GM21367 (cell line): ENCODE measurements at regions not wholly inside any gene's neighbourhood (a gene's known extent, or its start where the extent isn't known, plus 50 kb on each side); places are given as distances from the start of the nearest gene placed in this dataset.
"Not testable (repeated sequence)": the region's sequence is repeated elsewhere in the genome, so short reads cannot be mapped to it uniquely, and the experiment has no call there.

Experiments
- ATAC-seq: cut with Tn5 transposase; IDR thresholded peaks from one replicate; pipeline ENCODE4 v1.9.1; 2021; ENCODE audit not compliant: unreplicated experiment

DNA sequence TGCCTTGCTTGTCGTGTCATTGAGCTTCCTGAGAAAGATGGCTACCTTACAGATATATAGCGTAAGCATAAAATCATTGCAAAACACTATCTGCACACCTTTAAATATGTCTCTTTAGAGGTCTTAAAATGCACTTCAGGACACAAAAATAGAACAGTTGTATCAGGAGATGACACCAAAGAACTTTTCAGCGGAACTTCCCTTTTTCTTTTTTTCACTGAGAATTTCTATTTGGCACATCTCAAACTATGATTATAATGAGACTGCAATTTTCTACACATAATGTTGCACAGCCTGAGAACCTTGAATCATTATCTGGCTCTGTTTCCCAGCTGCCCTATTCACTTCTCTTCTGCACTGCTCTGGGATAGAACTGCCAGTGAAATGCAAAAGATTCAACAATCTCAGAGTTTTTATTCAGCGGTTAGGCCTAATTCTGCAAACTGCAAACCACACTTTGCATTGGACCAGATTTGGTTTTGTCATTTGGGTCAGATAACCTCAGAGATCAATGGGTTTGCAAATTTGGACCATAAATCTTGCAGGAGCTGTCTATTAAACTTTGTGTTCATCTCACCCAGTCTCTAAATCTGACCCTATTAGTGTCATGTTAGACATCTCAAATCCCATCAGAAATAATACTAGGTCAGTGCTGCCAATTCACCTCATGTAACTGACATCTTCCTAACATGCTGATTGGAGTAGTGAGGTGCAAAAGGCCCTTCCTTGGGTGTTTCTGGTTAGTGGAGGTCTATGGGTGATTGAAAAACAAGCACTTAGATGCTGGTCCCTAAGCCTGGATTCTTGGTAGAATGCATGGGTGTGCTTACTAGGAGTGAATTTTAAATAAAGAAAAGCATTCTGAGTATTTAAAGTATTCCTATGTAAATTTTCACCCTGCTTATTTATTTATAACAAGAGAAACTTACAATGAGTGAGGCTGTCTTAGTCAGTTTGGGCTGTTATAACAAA lies 382.7 kb downstream of the UTRN start:
- ATAC-seq, result no peak

DNA sequence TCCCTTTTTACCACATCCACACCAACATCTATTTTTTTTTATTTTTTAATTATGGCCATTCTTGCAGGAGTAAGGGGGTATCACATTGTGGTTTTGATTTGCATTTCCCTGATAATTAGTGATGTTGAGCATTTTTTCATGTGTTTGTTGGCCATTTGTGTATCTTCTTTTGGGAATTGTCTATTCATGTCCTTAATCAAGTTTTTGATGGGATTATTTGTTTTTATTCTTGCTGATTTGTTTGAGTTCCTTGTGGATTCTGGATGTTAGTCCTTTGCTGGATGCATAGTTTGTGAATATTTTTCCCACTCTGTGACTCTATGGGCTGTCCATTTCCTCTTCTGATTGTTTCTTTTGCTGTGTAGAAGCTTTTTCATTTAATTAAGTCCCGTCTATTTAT lies 385.1 kb downstream of the UTRN start:
- not testable (repeated sequence) for ATAC-seq

DNA sequence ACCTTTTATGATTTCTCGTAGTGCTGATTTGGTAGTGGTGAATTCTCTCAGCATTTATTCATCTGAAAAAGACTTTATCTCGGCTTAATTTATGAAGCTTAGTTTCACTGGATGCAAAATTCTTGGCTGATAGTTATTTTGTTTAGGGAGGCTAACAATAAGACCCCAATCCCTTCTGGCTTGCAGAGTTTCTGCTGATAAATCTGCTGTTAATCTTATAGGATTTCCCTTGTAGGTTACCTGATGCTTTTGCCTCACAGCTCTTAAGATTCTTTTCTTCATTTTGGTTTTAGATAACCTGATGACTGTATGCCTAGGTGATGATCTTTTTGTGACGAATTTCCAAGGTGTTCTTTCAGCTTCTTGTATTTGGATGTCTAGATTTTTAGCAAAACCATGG lies 388.7 kb downstream of the UTRN start:
- no peak for ATAC-seq

DNA sequence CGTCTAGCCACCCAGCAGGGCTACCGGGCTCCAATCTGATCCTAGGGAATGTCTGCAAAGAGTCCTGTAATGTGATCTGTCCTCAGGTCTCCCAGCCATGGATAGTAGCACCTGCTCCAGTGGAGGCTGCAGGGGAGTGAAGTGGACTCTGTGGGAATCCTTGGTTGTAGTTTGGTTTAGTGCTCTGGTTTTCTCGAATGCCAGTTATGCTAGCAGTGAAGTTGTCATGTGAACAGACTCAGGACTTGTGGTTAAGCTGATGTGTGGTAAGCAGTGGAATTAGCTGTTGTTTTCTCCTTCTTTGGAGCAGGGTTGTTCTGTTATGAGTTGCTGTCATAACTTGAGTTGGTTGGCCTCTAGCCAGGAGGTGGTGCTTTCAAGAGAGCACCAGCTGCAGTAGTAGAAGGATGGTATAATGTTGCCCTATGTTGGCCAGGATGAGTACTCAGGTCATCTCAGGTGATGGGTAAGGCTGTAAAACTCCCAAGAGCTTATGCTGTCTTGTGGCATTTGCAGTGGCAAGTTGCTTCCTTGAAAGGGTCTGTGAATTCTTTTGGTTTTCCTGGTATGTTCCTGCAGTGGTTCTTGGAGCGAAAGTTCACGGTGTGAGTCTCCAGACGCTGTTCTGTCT lies 390.2 kb downstream of the UTRN start:
- ATAC-seq, result no peak

DNA sequence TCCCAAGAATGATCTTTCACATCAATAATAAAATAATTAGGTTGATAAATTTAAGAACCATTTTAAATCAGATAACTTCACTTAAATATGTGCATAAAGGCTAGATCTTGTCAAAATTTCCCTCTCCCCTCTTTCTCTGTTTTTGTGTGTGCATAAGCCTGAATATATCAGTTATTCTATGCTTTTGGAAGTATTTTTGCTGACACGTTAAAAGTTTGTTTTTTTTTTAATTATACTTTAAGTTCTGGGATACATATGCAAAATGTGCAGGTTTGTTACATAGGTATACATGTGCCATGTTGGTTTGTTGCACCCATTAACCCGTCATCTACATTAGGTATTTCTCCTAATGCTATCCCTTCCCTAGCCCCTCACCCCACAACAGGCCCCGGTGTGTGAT lies 391.2 kb downstream of the UTRN start:
- not testable (repeated sequence) for ATAC-seq

DNA sequence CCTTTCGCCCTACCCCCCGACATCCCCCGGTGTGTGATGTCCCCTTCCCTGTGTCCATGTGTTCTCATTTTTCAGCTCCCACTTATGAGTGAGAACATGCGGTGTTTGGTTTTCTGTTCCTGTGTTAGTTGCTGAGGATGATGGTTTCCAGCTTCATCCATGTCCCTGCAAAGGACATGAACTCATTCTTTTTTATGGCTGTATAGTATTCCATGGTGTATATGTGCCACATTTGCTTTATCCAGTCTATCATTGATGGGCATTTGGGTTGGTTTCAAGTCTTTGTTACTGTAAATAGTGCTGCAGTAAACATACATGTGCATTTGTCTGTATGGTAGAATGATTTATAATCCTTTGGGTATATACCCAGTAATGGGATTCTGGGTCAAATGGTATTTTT lies 392.1 kb downstream of the UTRN start:
- ATAC-seq, result not testable (repeated sequence)

DNA sequence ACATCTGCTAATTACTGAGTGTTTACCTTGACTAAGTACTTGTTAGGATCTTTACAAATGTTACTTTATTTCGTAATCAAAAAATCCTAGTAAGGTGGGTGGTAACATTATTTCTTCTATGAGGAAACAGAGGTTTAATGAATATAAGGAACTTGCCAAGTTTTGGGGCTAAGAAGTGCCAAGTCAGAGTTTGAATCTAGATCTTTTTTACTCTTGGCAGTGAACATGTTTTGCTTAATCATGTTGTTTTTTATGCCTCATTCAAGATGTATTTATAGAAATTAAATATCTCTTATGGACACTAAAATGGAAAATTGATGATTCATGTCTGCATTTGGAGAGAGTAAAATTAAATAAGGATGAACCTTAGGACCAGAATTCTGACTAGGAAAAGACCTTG lies 393.7 kb downstream of the UTRN start:
- no peak for ATAC-seq

DNA sequence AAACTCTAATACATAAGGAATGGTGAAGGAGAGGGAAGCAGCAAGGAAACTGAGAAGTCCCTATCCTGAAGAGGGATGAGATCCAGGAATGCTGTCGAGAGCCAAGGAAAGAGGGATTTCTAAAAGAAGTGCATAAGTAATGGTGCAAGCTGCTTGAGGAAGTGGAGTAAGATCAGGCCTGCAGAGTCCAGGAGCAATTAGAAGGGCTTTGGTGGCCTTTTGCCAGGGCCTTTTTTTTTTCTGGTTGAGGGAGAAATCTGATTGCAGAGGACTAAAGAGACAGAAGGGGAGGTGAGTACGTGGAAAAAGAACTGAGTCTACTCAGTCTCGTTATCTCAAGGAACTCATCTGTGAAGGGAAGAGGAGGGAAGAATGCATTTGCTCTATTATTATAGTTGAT lies 396.2 kb downstream of the UTRN start:
- no peak for ATAC-seq

DNA sequence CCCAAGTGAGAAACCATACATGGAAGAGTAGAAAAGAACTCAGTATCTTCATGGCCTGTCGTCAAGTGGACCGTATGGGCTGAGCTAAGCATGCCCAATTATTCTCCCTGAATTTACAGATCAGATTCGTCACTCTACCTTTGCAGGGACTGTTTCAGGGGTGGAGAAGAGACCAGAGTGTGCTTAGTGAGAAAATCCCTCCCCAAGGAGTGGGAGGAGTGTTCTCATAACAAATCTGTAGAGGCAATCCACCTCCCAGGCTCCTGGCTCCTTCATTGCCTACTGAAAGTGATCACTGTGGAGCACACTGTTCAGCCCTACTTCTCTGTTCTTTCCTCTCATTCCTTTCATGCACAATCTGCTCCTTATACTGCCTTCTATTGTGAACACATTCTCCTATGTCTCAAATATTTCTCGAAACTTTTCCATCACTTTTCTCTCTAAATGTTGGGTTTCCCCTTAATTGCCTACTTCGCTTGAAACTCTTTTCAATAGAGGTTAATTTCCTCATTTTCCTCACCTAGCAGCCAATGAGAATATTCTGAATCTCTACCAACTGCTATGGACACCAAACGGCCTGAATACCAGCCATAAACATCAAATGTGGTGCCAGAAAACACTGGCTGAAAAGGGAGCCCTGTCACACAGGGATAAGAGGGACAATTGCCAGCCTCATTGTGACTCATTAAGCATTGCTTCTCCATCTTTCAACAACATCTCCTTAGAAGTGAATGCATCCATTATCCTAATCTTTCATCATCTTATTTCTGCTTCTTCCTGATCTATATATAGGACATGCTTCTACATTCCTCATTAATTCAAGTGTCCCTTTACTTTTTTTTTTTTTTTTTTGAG lies 398.3 kb downstream of the UTRN start:
- ATAC-seq, result no peak

DNA sequence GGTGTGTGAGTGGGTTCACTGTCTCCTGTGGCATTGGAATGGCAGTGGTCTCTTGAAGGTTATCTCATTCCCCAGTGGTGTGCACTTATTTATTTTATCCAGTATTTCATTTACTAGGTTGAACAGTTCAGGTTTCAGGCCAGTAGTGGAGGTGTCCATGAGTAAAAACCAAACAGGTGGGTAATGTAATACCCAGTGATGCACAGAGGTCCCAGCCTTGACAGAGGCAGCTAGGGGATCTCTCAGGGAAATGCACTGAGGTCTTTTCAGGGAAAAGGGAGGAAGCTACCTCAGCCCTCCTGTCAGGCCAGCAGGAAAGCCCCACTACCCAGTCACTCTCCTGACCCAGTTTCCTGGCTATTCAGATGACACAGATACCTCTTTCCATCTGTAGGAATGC lies 403.6 kb downstream of the UTRN start:
- no peak for ATAC-seq

DNA sequence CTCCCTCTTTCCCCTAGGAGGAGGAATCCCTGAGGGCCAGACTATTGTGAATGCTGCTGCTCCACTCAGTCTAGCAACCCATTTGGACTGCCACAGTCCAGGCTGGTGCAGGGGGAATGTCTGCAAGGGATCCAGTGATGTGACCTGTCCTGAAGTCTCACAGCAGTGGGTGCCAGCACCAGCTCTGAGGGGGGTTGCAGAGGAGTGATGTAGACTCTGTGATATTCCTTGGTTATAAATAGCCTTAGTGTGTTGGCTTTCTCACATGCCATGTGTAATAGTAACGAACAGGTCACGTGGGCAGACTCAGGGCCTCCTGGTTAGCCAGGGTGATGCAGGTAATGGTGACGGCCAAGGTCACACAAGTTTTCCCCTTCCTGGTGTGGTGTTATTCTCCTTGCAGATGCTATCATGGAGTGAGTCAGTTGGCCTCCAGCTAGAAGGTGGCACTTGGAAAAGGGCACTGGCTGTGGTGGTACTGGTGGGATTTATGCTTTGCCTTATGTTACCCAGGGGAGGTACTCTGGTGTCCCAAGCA lies 404.4 kb downstream of the UTRN start:
- ATAC-seq, result no peak

DNA sequence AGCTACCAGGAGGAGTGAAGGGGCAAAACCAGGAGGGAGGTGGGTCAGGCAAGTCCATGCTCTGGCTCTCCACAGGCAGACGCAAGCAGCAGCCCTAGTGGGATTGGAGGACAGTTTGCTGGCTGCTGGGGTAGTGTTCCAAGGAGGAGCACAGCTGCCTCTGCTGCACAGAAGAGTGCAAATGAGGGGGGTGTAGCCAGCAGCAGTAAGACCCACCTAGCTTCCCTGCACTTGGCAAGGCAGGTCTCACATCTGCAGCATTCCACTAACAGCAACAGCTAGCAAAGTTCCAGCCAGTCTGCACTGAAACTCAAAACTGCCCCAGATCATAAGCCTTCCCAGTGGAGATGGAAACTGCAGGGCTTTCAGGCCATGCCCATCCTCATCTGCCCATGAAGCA lies 405.0 kb downstream of the UTRN start:
- no peak for ATAC-seq

DNA sequence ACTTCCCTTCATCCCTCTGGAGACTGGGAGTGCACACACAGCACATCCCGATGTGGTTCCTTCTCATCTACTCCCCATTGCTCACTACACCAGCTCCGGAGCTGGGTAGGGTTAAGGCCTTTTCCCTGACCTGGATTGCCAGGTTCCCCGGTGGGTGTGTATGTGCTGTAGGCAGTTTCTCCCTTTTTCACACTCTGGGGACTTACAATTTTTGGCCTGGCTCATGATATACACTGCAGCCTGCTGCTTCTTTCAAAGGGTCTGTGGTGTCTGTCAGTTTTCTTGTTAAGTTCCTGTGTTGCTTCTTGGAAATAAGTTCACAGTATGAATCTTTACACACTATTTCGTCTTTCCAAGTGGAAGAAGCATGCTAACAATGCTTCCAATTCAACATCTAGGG lies 405.5 kb downstream of the UTRN start:
- ATAC-seq, result no peak

DNA sequence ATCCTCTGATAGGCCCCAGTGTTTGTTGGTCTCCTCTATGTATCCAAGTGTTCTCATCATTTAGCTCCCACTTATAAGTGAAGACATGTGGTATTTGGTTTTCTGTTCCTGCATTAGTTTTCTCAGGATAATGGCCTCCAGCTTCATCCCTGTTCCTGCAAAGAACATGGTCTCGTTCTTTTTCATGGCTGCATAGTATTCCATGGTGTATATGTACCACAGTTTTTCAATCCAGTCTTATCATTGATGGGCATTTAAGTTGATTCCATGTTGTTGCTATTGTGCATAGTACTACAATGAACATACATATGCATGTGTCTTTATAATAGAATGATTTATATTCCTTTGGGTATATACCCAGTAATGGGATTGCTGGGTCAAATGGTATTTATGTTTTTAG lies 406.9 kb downstream of the UTRN start:
- not testable (repeated sequence) for ATAC-seq

DNA sequence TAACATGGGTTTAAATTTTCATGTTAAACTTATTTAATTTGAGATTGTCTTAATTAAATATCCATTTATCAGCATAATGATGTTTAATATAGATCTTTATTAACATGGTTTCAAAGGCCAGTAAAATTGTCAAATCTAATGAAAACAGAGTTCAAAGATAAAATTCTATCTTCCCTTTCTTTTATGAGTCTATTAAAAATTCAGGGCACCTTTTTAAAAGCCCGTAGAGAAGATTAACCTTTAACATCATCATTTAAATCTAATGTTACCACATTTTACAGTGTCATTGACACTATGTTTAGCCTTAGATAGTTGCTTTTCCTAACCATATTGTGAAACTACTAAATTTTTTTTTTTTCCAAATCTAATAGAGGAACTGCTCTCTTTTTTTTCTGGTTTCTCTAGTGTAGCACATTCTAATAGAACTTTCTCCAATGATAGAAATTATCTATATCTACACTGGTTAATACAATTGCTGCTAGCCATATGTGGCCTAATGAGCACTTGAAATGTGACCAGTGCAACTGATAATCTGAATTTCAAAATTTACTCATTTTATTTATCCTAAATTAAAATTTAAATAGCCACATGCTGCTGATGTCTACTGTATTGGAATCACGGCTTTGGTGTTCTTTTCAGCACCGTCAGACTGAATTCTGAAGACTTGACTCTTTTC lies 410.9 kb downstream of the UTRN start:
- ATAC-seq, result no peak

DNA sequence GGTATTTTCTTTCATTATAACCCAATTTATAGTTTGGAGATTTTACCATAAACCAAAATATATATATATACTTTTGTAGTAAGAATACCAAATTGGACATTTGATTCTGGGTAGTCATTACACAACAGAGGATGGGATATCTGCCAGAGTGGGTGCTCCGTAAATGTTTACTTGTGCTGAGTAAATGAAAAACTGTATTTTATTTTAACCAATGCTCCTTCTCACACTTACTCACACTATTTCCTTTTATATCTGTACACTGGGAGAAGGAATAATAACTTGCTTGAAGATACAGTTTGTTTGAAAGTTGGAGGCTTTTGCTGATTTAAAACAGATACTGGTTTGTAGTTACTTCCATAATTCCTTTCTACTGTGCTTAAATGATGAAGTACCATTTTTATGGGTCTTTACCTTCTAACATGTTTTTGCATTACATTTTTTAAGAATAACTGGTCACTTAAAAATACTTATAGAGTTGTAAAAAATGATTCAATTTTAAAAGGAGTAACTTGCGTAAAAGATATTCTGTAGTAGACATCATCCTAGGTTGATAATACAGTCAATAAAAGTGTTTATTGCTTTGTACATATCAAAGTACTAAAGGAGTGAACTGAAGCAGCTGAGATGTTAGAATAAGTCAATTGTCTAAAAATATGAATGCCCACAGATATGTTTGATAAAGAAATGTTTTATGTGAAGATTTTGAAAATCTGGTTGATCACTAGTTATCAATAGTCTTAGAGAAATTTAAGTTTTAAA lies 411.7 kb downstream of the UTRN start:
- no peak for ATAC-seq

DNA sequence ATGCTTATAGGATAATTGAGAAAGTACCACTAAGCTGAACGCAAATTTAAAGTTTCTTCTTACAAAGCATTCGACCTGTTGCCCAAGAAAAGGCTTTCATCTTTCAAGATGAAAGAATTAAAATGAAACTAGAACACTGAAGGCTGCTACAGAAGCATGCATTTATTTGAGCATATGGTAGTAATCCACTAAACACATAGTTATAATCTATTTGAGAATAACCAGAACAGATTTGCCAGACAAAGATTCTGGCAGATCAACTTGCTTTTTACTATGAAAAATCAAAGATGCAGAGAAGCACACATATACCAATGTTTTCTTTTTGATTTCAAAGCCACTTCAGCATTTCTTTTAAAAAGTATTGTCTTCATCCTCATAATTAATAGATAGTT lies 412.2 kb downstream of the UTRN start:
- ATAC-seq, result no peak

DNA sequence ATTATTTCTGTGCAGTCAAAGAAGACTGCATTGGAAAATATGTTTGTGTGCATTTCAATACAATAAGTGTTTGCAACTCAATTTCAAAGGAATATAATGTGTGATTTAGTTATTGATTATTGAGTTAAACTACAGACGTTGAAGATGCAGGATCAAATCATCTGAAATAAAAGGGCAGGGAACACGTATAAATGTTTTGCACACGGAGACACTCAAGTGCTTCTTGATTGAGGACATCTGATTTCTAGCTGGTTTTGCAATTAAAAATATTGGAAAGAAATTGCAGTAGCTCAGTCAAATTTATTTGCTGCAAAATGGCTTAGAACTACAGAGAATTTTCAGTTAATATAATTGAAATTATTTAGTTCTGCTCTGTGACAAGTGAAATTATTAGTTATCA lies 412.7 kb downstream of the UTRN start:
- no peak for ATAC-seq

DNA sequence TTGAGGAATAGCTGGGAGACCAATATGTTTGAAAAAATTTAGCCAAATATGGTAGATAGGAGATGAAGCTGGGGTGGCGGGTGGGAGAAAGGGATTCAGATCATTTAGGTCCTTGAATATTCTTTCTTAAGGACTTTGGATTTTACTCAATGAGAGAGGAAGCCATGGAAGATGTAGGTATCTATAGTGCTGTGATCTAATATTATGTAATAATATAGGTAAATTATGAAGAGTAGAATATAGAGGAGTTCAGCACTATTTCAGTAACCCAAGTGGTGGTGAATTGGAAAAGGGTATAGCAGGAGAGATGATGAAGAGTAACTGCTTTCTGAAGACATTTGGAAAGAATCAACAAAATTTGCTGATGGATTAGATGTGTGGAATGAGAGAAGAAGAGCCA lies 417.6 kb downstream of the UTRN start:
- no peak for ATAC-seq

DNA sequence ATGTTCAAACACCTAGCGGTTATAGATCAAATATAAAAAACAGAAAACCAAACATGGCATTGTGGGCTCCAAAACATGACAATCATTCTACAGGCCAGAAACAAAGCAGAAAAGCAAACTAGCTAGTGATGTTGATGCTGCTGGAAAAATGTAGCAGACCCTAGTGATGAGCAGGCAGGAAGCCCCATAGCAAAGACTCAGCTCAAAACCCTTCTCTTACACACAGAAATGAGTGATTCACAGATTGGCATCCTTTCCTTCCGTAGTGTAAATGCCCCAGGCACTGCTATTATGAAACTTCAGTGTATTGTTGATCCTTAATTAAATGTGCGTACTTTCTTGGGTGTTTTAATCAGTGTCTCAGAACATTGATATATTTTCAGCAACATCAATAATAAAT lies 425.1 kb downstream of the UTRN start:
- ATAC-seq, result no peak
